Astrocyte (in vitro differentiated cells and primary cell): ENCODE measurements at regions not wholly inside any gene's neighbourhood (a gene's known extent, or its start where the extent isn't known, plus 50 kb on each side); places are given as distances from the start of the nearest gene placed in this dataset.

Experiments used
- DNase-seq: peaks from one replicate; pipeline ENCODE4 v3.0.0-alpha.2; 2010; ENCODE audit warnings: low read depth
- FAIRE-seq: peaks from 2 replicates; lab custom pipeline; 2011; peaks lifted over from hg19 to GRCh38; lab: Jason Lieb, UNC
- H2AFZ ChIP-seq: 2 replicates; pipeline ENCODE4 v1.6.0; 2012; ENCODE audit warnings: low read depth, low read length, inconsistent platforms
- H3K27ac ChIP-seq: 2 replicates; pipeline ENCODE4 v1.5.1; 2011; ENCODE audit warnings: low read depth, low read length, inconsistent platforms
- H3K27me3 ChIP-seq: 2 replicates; pipeline ENCODE4 v1.6.0; 2011; ENCODE audit warnings: low read length, inconsistent platforms; ENCODE audit not compliant: insufficient read depth
- H3K36me3 ChIP-seq: 2 replicates; pipeline ENCODE4 v1.5.1; 2011; ENCODE audit warnings: low read length, inconsistent platforms; ENCODE audit not compliant: insufficient read depth
- H3K4me1 ChIP-seq: 2 replicates; pipeline ENCODE4 v1.5.1; 2011; ENCODE audit warnings: low read length, inconsistent platforms; ENCODE audit not compliant: insufficient read depth
- H3K4me2 ChIP-seq: 2 replicates; pipeline ENCODE4 v1.6.0; 2012; ENCODE audit warnings: low read length, inconsistent platforms
- H3K4me3 ChIP-seq: 2 replicates; pipeline ENCODE4 v1.5.1; 2011; ENCODE audit warnings: low read depth, mild to moderate bottlenecking, low read length, inconsistent platforms; ENCODE audit not compliant: insufficient read depth
- H3K79me2 ChIP-seq: 2 replicates; pipeline ENCODE4 v1.6.0; 2012; ENCODE audit warnings: mild to moderate bottlenecking, low read length, inconsistent platforms; ENCODE audit not compliant: insufficient read depth
- H3K9ac ChIP-seq: 2 replicates; pipeline ENCODE4 v1.6.0; 2012; ENCODE audit warnings: mild to moderate bottlenecking, low read length, inconsistent platforms
- H3K9me3 ChIP-seq: 2 replicates; pipeline ENCODE4 v1.5.1; 2012; ENCODE audit warnings: low read depth, mild to moderate bottlenecking, low read length, inconsistent platforms; ENCODE audit not compliant: insufficient read depth
- H4K20me1 ChIP-seq: 2 replicates; pipeline ENCODE4 v1.6.0; 2012; ENCODE audit warnings: low read length, inconsistent platforms; ENCODE audit not compliant: insufficient read depth
- H3K27ac Mint-ChIP-seq: one replicate; pipeline ENCODE4 v1.8.0; 2021; ENCODE audit warnings: mild to moderate bottlenecking, mixed read lengths; ENCODE audit not compliant: unreplicated experiment
- H3K27me3 Mint-ChIP-seq: one replicate; pipeline ENCODE4 v1.8.0; 2021; ENCODE audit warnings: low read depth, mixed read lengths; ENCODE audit not compliant: unreplicated experiment
- H3K36me3 Mint-ChIP-seq: one replicate; pipeline ENCODE4 v1.8.0; 2021; ENCODE audit warnings: low read depth, mixed read lengths; ENCODE audit not compliant: unreplicated experiment
- H3K4me1 Mint-ChIP-seq: one replicate; pipeline ENCODE4 v1.8.0; 2021; ENCODE audit warnings: low read depth, mixed read lengths; ENCODE audit not compliant: unreplicated experiment
- H3K4me3 Mint-ChIP-seq: one replicate; pipeline ENCODE4 v1.8.0; 2021; ENCODE audit warnings: mild to moderate bottlenecking, moderate library complexity, mixed read lengths; ENCODE audit not compliant: unreplicated experiment
- H3K9me3 Mint-ChIP-seq: one replicate; pipeline ENCODE4 v1.8.0; 2021; ENCODE audit warnings: mild to moderate bottlenecking, mixed read lengths; ENCODE audit not compliant: unreplicated experiment
- EZH2 ChIP-seq: IDR thresholded peaks from 2 replicates; pipeline ENCODE4 v1.6.1; 2012; ENCODE audit warnings: mild to moderate bottlenecking, low read length, inconsistent platforms; ENCODE audit not compliant: insufficient read depth
- TF ChIP-seq, protein P1 (sequence below): IDR thresholded peaks from 2 replicates; pipeline ENCODE4 v1.5.1; 2011; ENCODE audit warnings: low read depth, mild to moderate bottlenecking, inconsistent platforms, low read length, moderate library complexity; ENCODE audit not compliant: insufficient read depth

DNA sequence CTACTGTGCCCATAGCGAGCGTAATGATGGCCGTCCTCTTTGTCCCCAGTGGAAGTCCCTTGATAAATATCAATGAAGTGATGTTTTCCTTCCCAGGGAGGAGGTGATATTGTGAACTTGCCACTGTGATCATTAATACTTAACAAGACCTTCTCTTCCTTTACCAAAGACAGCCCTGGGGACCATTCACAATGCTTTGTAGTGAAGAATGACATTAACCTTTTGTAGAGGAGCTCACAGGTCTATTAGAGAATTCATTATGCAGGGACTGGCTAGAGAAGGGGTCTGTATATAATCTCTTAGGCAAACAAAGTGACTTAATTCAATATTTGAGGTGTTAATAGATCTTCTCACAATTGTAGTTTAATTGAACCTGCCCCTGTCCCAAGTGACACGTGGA is 452.9 kb upstream of the DMAC1 start:
- H3K36me3 Mint-ChIP-seq, result no peaks in the 10 kb centered on the region
- DNase-seq, result no peak

DNA sequence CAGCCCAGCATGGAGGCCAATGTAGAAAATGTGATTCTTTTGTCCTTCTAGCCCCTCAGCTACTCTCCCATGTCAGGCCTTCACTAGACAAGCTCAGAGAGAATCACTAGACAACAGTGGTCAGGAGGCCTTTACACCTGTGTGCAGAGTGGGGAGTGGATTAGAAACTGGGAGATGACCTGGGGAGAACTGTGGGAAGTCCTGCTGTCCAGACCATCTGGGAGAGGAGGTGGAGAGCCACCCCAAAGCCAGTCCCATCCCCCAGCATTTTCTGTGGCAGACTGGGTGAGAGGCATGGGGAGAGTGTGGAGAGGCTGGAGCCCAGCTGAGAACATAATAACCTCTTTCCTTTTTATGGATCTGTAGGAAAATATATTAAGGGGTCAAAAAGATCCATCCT is 452.0 kb upstream of the DMAC1 start:
- H3K36me3 ChIP-seq, result no peaks in the 10 kb centered on the region
- H3K27me3 ChIP-seq, result no peaks in the 10 kb centered on the region
- H3K9me3 Mint-ChIP-seq, result no peaks in the 10 kb centered on the region
- no peaks in the 10 kb centered on the region for H4K20me1 ChIP-seq
- no peaks in the 10 kb centered on the region for H3K27me3 Mint-ChIP-seq
- FAIRE-seq (no peak), DNase-seq (no peak)
- no peaks in the 10 kb centered on the region for H3K79me2 ChIP-seq
- no peak overlapping the region for H3K9ac ChIP-seq
- H3K4me1 Mint-ChIP-seq, result no peaks in the 10 kb centered on the region
- TF ChIP-seq, protein P1, sequence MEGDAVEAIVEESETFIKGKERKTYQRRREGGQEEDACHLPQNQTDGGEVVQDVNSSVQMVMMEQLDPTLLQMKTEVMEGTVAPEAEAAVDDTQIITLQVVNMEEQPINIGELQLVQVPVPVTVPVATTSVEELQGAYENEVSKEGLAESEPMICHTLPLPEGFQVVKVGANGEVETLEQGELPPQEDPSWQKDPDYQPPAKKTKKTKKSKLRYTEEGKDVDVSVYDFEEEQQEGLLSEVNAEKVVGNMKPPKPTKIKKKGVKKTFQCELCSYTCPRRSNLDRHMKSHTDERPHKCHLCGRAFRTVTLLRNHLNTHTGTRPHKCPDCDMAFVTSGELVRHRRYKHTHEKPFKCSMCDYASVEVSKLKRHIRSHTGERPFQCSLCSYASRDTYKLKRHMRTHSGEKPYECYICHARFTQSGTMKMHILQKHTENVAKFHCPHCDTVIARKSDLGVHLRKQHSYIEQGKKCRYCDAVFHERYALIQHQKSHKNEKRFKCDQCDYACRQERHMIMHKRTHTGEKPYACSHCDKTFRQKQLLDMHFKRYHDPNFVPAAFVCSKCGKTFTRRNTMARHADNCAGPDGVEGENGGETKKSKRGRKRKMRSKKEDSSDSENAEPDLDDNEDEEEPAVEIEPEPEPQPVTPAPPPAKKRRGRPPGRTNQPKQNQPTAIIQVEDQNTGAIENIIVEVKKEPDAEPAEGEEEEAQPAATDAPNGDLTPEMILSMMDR, result no peak
- TF ChIP-seq EZH2, result no peak
- no peak overlapping the region for H2AFZ ChIP-seq
- no peak overlapping the region for H3K4me3 ChIP-seq
- H3K27ac Mint-ChIP-seq, result no peak overlapping the region
- H3K36me3 Mint-ChIP-seq, result no peaks in the 10 kb centered on the region
- H3K27ac ChIP-seq, result no peak overlapping the region
- no peak overlapping the region for H3K4me2 ChIP-seq
- H3K4me3 Mint-ChIP-seq, result no peak overlapping the region
- no peaks in the 10 kb centered on the region for H3K9me3 ChIP-seq
- H3K4me1 ChIP-seq, result no peaks in the 10 kb centered on the region

More for the DNA sequence above, 452.9 kb upstream of the DMAC1 start:
- no peaks in the 10 kb centered on the region for H3K4me1 Mint-ChIP-seq
- H3K36me3 ChIP-seq, result no peaks in the 10 kb centered on the region
- no peaks in the 10 kb centered on the region for H3K9me3 Mint-ChIP-seq
- TF ChIP-seq EZH2, result no peak
- TF ChIP-seq, protein P1, result no peak
- no peaks in the 10 kb centered on the region for H4K20me1 ChIP-seq
- H3K27me3 ChIP-seq, result no peaks in the 10 kb centered on the region
- H3K27ac ChIP-seq, result no peak overlapping the region
- H3K79me2 ChIP-seq, result no peaks in the 10 kb centered on the region
- no peak overlapping the region for H3K4me3 ChIP-seq
- H3K9me3 ChIP-seq, result no peaks in the 10 kb centered on the region
- H3K4me1 ChIP-seq, result no peaks in the 10 kb centered on the region
- H3K27me3 Mint-ChIP-seq, result no peaks in the 10 kb centered on the region
- no peak overlapping the region for H3K4me3 Mint-ChIP-seq
- H3K27ac Mint-ChIP-seq, result no peak overlapping the region
- H3K9ac ChIP-seq, result no peak overlapping the region
- no peak overlapping the region for H2AFZ ChIP-seq
- no peak for FAIRE-seq
- H3K4me2 ChIP-seq, result no peak overlapping the region

DNA sequence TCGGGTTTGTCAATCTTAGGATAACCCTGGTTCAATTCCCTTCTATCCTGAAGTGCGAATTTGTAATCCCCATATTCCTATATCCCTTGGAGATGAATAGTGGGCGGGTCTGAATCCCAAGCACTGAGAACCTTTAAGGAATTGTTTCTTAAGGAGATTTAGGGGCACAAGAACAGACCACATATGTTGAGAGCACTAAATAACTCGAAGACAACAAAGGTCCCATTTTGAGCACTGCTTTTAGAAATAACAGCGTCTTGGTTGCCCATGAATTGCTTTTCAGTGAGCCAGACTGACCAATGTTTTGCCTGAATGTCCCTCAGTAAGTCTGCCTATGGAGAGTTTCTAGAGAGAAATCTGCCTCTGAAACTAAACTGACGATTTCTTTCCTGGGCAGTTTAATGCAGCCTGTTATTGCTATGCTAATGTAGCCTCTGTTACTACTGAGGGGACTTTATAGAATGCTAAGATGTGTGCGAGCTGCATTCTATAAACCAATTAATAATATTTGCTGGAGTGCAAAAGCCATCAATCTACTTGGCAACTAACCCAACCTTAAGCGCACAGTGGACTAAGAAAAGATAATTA is 445.0 kb upstream of the DMAC1 start:
- Mint-ChIP-seq H3K36me3 (no peaks in the 10 kb centered on the region), H3K27me3 (peaks cover 1% of the 10 kb centered on the region), H3K27ac (no peak overlapping the region), H3K4me1 (no peaks in the 10 kb centered on the region), H3K9me3 (no peaks in the 10 kb centered on the region), H3K4me3 (no peak overlapping the region)
- Histone ChIP-seq H3K4me3 (no peak overlapping the region), H3K27ac (no peak overlapping the region), H3K4me1 (no peaks in the 10 kb centered on the region), H3K36me3 (no peaks in the 10 kb centered on the region), H3K27me3 (no peaks in the 10 kb centered on the region), H3K9me3 (no peaks in the 10 kb centered on the region), H3K79me2 (no peaks in the 10 kb centered on the region), H4K20me1 (no peaks in the 10 kb centered on the region), H3K9ac (no peak overlapping the region), H2AFZ (no peak overlapping the region), H3K4me2 (no peak overlapping the region)
- DNase-seq (no peak), FAIRE-seq (no peak)
- TF ChIP-seq, protein P1, result no peak
- TF ChIP-seq EZH2, result no peak
